Brain pericyte (primary cell): ENCODE measurements at regions not wholly inside any gene's neighbourhood (a gene's known extent, or its start where the extent isn't known, plus 50 kb on each side); places are given as distances from the start of the nearest gene placed in this dataset.
"Not testable (repeated sequence)": the region's sequence is repeated elsewhere in the genome, so short reads cannot be mapped to it uniquely, and the experiment has no call there.

Experiments
- DNase-seq: peaks from one replicate; pipeline ENCODE4 v3.0.0-alpha.2; 2012; ENCODE audit warnings: low read depth, low spot score

DNA sequence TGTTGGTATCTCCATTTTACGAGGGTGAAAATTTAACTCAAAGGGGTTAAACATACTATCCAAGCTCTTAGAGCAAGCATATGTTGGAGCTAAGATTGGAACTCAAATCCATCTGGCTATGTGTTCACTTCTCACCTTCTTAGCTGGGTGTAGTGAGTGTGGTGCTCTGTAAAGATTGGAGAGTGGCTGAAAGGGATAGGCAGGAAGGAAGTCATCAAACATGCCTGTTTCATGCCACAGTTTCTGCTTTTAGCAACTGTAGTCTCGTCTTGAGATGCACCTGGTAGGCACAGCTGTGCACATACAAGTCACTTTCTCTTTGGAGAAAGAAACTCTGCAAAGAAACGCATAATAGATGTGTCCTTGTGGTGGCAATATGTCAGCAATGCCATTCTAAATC, 189.1 kb upstream of the MDFIC2 start:
- DNase-seq, result no peak

DNA sequence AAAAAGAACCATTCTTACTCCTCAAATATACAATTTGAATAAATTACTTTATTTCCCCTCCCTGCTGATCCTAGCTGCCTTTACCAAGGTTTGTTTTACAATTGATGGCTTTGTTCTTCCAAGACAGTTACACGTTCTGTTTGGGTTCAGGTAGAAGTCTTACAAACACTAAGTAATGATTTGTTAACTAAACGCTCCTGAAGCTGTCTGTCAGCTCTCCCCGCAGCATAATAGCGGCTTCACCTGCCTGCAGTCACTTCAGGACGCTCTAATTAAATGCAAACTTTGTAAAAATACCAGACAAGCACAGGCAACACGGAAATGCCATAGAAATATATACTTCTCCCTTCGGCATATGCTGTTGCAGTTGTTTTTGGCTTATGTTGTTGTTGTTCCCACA, 176.4 kb upstream of the MDFIC2 start:
- no peak for DNase-seq

DNA sequence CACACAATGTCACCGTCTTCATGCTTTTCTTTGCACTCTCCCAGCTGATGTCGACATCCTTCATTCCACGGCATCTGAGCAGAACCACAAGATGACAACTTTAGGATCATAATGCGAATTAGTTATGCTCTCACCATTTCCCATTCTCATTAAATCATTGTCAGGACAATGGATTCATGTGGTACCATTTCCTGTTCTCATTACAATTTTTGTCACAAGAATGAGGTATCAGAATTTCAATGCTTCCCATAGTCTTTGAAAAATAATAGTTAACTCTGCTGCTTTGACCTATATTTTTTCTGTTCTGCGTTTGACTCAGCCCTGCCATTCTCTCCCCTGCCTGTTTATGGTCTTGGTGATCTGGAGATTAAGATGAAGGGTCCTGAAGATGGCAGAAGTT, 175.7 kb upstream of the MDFIC2 start:
- DNase-seq, result no peak

DNA sequence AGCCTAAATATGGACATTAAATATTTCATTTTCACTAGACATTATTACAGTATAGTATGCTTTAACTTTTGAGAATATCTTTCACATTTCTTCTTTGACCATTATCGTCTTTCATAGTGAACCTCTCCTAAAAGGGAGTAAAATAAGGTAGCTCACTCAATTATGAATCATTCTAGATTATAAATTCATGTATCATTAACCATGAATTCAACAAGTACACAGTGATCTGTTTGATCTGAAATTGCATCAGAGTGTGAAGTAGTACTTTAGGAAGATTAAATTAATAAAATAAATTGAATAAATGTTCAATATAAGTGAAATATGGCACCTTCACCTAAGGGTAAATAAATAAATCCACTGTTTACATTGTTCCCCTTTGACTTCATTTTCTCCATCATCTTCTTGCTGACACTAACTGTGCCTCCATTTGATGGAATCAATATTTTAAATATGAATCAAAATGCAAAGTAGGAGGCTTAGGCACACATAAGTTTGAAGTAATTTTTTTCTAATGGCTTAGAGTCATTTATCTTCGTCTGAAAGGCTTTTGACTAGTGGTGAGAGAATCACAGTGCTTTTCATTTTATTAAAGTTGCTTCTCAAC, 174.1 kb upstream of the MDFIC2 start:
- no peak for DNase-seq

DNA sequence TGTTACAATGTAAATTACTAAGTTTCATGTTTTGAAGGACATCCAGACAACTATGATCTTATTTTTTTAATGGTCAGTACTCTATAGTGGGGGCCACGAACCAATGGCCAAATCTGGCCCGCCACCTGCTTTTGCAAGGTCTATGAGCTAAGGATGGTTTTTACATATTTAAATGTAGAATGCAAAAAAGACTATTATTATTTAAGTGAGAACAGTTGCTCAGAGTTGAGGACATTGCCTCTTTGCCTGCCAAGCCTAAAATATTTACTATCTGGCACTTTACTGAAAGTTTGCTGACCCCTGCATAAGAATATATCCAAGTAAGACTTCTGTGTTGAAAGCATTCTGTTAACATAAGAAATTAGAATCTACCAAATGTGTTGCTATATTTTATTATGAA, 163.7 kb upstream of the MDFIC2 start:
- no peak for DNase-seq

DNA sequence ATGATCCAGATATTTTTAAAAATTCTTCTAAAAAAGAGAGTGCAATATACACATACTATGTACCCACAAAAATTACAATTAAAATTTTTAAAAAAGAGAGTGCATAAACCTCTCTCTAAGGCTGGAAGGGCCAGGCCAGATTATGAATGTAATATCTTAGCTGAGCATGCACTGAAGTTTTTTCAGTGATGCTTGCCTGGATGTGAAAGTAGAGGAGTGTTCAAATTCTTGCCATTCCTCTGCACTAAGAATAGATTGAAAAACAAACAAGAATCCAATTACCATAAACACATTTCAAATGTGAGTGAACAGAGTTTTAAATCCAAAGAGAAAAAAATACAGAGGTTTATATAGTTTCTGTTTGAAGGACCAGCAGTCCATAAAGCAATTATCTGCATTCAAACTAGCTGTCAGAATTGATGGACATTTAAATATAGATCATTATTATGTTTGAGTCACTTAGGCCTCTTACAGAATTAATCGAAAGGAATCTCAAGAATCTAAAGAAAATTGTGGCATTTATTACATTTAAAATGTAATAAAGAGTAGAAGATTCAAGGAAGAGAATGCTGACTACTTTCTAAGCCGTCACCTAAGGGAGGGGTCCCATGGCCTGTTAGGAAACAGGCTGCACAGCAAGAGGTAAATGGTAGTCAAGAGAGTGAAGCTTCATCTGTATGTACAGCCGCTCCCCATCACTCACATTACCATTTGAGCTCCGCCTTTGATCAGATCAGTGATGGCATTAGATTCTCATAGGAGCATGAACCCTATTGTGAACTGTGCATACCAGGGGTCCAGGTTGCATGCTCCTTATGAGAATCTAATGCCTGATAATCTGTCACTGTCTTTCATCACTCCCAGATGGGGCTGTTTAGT, 159.3 kb upstream of the MDFIC2 start:
- DNase-seq, result no peak

DNA sequence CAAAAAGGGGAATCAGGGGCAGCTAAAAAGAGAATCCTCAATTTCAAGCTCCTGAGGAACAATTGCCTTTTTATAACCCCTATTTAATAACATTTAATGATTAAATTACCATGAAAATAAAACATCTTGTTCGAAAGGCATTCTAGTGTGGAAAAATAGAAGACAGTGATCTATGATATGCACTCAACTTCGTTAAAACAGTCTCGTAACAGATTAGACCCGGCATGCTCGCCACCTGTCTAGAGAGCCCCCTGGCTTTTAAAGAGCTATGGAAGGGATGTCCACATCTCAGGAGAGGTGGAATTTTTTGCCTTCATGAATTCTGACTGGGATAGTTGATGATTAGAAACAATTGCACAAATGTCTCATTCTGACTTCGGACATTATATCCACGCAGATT, 153.7 kb upstream of the MDFIC2 start:
- DNase-seq, result no peak

DNA sequence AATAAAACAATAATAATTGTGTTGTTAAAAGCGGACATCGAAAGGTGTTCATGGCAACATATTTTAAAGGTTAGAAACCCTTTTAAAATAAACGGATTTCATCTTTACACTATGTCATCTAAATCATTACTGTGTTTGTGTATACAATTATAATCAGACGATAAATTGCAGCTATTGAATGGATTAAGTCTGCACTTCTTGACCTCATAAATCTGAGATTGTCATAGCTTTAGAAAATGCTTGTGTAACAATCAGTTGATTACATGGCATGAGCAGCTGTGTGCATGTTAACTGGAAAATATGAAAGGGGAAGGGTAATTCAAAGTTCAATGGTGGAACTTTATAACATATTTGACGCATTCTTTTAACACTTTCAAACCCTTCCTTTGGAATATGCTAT, 152.4 kb upstream of the MDFIC2 start:
- DNase-seq, result no peak

DNA sequence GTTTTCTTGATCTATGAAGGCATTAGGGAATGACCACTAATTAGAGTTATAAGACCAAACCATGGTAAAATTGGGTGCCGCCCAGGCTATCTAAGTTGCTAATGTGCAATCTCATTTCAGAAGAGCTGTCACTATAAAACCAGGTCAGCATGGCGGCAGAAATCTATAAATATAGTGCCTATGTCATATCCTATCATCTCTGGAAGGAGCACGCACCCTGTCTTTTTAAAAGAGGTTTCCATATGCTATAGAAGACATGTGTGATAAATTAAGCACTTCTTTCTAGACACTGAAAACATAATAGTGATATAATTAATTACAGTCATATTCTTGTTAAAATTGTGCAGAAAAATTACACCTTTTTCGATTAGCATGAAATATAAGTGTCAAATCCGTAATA, 152.0 kb upstream of the MDFIC2 start:
- DNase-seq, result no peak

DNA sequence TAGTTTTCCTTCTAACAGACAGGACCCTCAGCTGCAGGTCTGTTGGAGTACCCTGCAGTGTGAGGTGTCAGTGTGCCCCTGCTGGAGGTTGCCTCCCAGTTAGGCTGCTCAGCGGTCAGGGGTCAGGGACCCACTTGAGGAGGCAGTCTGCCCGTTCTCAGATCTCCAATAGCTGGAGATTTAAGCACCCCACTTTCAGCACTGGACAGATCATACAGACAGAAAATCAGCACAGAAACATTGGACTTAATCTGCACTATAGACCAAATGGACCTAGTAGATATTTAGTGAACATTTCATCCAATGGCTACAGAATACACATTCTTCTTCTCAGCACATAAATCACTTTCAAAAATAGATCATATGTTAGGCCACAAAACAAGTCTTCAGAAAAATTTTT, 137.8 kb upstream of the MDFIC2 start:
- not testable (repeated sequence) for DNase-seq

DNA sequence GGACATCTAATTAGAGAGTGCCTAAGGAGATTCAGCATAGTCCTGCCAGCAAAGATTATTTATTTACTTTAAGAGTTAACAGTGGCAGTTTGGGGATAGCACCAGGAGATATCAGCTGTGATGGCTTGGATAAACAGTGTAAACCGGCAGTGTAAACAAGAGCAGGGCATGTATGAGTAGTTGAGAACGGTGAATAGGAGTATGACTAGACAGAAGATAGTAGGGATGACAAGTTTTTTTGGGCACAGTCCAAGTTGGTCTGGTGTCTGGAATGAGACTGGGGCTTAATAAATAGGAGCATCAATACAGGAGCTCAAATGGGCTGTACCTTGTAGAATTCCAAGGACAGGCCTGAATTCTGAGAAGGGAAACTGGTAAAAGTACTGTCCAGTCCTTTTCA, 123.0 kb upstream of the MDFIC2 start:
- not testable (repeated sequence) for DNase-seq

DNA sequence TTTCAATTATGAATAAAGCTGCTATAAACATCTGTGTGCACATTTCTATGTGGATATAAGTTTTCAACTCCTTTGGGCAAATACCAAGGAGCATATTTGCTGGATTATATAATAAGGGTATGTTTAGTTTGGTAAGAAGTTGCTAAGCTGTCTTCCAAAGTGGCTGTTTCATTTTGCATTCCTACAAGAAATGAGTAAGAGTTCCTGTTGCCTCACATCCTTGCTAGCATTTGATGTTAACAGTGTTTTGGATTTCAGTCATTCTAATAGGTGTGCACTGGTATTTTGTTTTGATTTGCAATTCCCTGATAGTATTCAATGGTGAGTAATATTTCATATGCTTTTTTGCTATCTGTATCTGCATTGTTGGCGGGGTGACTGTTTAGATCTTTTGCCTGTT, 120.7 kb upstream of the MDFIC2 start:
- no peak for DNase-seq

DNA sequence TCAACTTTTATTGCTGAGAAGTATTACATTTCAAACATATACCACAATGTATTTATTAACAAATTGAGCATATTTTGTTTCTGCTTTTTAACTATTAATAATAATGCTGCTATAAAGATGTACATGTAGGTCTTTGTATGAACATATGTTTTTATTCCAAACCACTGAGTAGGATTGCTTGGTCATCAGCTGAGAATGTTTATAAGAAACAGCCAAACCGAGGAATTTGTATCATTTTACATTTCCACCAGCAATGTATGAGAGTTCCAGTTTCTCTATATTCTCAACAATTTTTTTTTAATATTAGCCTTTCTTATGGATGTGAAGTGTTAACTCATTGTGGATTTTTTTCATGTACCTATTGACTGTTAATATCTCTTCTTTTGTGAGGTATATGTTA, 119.5 kb upstream of the MDFIC2 start:
- no peak for DNase-seq

DNA sequence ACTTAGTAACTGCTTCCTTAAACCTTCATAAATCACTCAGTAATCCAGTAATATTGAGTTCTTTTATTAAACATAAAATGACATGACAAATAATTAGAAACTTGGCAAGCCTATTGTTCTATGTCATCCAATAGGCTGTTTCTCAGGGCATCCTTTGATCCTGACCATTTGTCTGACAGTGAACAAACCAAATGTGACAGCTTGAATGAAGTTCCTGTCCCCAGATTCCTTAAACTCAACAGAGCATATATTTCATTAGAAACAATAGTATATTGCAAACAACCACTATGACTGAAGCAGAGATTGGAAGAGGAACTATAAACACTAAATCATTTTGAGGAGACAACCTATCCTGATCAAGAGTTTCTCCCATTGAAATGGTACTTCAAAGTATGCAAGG, 113.6 kb upstream of the MDFIC2 start:
- no peak for DNase-seq

DNA sequence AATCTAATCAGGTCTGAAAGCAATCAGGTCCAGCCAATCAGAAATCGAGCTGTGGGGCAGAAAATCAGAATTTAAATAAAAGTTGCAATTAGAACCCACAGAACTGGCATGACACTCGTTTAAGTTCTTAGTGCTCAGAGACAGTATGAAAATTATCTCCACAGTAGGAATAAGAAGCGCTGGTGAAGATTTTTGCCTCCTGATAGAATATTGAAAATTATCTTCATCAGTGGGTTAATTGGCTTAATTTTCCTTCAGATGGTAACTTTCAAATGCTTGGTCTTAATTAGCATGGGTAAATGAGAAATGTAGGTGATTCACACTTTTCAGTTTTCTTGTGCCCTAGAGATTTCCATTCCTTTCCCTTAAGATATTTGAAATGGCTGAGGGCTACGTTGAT, 109.1 kb upstream of the MDFIC2 start:
- DNase-seq, result no peak

DNA sequence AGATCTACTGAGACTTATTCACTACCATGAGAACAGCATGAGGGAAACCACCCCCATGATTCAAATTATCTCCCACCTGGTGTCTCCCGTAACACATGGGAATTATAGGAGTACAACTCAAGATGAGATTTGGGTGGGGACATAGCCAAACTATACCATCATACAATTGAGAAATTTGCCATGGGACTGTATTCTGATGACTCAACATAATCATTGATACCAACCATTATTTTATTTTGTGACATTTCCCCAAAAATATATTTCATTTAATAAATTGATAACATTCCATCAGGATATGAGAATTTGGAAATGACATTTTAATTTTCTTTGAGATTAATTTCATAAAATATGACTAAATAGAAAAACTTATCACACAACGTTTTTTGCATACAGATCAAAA, 96.6 kb upstream of the MDFIC2 start:
- no peak for DNase-seq

DNA sequence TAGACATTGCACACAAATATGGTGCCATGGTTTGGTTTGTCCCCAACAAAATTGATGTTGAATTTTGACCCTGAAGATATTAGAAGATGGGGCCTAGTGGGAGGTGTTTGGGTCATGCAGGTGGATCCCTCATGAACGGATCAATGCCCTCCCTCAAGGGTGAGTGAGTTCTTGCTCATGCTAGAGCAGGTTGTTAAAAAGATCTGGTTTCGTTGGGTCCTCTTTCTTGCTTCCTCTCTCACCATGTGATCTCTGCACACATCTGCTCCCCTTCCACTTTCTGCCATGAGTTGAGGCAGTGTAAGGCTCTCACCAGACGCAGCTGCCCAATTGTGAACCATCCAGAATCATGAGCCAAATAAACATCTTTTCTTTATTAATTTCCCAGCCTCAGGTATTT, 87.8 kb upstream of the MDFIC2 start:
- DNase-seq, result no peak

DNA sequence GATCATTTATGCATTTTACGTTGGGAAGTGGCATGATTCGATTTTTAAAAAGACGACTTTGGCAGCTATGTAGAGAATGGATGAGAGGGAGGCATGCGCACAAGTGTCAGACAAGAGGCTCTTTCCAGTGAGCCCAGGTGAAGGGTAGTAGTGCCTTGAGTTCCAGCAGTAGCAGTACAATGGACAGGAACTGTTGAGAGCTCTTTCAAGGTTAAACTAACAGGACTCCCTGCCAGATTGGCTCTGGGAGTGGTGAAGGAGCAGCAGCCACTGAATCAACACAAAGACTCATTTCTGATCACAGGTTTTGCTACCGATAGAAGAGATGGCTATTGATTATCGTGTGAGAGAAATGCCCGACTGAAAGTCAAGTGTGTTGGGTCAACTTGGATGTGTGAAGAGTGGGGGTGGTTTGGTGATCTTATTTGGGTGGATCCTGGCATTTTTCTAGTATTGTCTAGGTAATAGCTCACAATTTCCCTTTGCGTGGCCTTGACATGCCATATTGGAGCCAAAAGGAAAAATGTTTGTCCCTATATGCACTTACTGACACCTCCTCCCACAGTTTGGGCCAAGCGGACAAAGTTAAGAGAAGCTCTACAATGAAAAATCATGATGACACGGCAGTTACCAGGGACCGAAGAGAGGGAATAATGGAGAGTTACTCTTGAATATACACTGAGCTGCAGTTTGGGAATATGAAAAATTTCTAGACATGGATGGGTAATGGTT, 81.6 kb upstream of the MDFIC2 start:
- DNase-seq, result no peak

DNA sequence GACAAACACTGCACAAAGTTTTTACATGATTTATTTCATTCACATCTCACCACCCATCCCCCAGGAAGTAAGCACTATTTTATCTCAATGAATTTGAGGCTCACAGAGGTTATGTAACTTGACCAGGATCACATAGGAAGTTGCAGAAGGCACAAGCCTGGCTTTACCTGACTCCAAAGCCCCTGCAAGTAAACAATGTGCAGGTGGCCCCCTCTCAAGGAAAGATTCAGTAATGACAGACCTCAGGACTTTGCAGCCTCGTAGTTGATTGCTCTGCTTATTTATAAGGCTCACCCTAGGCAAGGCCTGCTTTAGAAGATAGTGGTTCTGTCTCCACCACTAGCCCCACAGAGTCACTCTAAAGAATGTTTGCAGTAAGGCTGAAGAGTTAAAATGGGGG, 79.8 kb upstream of the MDFIC2 start:
- no peak for DNase-seq

DNA sequence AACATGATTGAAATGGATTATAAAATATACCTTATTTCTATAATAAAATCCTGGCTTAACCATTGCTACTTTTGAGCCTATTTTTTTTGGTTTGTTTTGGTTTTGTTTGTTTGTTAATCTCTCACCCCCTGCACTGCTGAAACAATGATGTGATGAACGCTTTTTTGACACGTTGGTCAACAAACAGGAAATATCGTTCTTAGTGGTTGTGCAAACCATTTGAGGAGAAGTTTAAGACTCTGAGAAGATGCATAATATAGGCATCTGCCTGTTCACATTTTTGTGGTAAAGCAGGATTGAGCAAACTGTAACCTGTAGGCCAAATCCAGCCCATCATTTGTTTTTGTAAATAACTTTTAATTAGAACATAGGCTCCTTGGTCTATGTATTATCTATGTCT, 75.5 kb upstream of the MDFIC2 start:
- no peak for DNase-seq

DNA sequence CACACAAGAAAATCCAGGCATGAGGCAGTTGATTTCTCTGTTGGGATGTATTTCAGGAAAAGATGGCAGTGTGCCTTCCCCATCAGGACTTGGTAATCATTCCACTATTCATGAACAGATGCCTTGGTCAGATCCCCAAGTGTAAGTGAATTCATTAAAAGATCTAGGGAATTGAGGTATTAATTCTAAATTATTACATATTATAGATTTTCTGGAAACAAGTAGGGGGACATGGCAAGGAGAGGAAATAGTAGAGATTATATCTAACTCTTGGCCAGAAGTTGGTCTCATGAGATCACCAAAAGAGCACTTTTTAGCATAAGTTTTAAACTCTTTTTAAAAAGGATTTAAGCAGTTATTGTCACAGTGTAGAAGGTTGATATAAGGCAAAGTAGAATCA, 74.4 kb upstream of the MDFIC2 start:
- DNase-seq, result no peak

DNA sequence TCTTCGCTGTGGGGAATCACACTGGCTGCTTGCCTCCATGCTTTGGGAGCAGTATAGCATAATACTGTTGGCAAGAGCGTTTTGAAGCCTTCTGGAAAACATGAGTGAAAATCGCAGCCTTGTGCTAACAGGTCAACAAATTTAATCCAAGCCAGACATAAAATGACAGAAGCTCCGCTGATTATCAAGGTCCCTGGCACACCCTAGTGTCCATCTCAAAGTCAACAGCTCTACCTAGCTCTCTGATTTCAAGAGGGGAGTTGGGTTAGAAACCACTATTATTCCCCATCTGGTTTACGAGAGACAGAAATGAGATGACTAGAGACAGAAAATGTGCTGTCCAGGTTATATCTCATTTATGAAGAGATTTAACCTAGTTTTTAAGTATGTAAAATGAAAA, 73.6 kb upstream of the MDFIC2 start:
- DNase-seq, result no peak

DNA sequence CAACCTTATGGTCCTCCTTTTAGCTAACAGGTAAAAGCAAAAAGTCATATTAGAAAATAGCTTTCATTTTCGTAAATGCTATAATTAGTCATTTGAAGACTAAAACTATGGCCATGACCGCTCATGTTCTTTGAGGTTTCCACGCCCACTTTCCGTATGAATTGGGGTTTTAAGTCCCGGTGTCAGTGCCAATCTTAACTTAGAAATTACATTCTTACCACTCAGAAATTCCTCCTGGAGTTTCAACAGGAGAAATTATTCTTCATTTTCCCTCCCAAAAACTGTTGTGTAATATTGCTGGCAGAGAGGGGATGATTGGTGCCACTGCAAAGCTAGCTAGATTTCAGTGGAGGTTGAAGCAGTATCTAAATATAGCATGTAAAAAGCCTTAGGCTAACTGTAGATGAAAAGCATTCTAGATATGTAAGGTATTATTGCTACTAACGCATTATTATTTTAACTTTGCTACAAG, 71.0 kb upstream of the MDFIC2 start:
- no peak for DNase-seq
